HepG2 (cell line): ENCODE measurements at regions not wholly inside any gene's neighbourhood (a gene's known extent, or its start where the extent isn't known, plus 50 kb on each side); places are given as distances from the start of the nearest gene placed in this dataset.

Experiments used
- ATAC-seq: fragments of 200-7000 bp; cut with Tn5 transposase; 3 replicates; pipeline ENCODE4 v1.9.1; 2020; ENCODE audit warnings: mild to moderate bottlenecking, moderate library complexity
- BruUV-seq: library from RNA; stranded (reverse); fragments of 400-500 nt; replicated peaks from 2 replicates; lab custom pipeline; 2021; lab: Mats Ljungman, UMichigan
- CTCF ChIA-PET: fragments of 300-600 bp; formaldehyde crosslinking; extraction: SDS; loops from one replicate; lab custom pipeline; 2021; ENCODE audit warnings: low total read pairs, inconsistent platforms, low intra/inter-chr PET ratio; lab: Yijun Ruan, JAX
- POLR2A ChIA-PET: fragments of 350-600 bp; sonication (Branson Sonifier 250); formaldehyde crosslinking; loops from one replicate; lab custom pipeline; 2020; ENCODE audit warnings: antibody characterized with exemption, inconsistent platforms; lab: Yijun Ruan, JAX
- DNase-seq: peaks from one replicate; pipeline ENCODE4 v3.0.0-alpha.2; 2015; ENCODE audit warnings: low spot score
- FAIRE-seq: peaks from 3 replicates; lab custom pipeline; 2011; peaks lifted over from hg19 to GRCh38; lab: Jason Lieb, UNC
- H2AFZ ChIP-seq: one replicate; pipeline ENCODE4 v1.6.1; 2011; ENCODE audit warnings: low read length, inconsistent platforms
- H3K27ac ChIP-seq: fragments of 300-600 bp; 3 replicates; pipeline ENCODE4 v1.8.0; 2011; ENCODE audit warnings: mixed run types, mild to moderate bottlenecking, mixed read lengths, low read length, inconsistent platforms; ENCODE audit not compliant: insufficient read depth; ENCODE audit errors: extremely low read length
- H3K27me3 ChIP-seq, 2 experiments: fragments of 200-600 bp in 1 of 2; 2 replicates in 1 of 2; 3 replicates in 1 of 2; pipeline versions ENCODE4 v1.6.0 to v1.8.0; 2011; ENCODE audit warnings: low read length in 2 of 2, mild to moderate bottlenecking in 2 of 2, moderate library complexity in 2 of 2, inconsistent platforms in 1 of 2; ENCODE audit not compliant: insufficient read depth in 2 of 2, control insufficient read depth in 1 of 2
- H3K36me3 ChIP-seq, 2 experiments: fragments of 200-600 bp in 1 of 2; replicated peaks in 1 of 2; 2 replicates in 1 of 2; 3 replicates in 1 of 2; pipeline versions ENCODE4 v1.5.1 to v1.8.0; 2011; ENCODE audit warnings: low read length in 2 of 2, inconsistent platforms in 1 of 2; ENCODE audit not compliant: insufficient read depth in 2 of 2, control insufficient read depth in 1 of 2
- H3K4me1 ChIP-seq: 2 replicates; pipeline ENCODE4 v1.5.1; 2012; ENCODE audit warnings: low read length, inconsistent platforms; ENCODE audit not compliant: insufficient read depth
- H3K4me2 ChIP-seq: 2 replicates; pipeline ENCODE4 v1.6.0; 2011; ENCODE audit warnings: low read depth, low read length, inconsistent platforms
- H3K4me3 ChIP-seq, 3 experiments: fragments of 200-600 bp in 1 of 3; sonication (generic), shearing (Covaris generic) in 1 of 3; replicated peaks in 1 of 3; 2 replicates each; pipeline ENCODE4 v1.5.1; 2011 to 2016; ENCODE audit warnings: low read length in 3 of 3, inconsistent platforms in 2 of 3, low read depth in 2 of 3, mild to moderate bottlenecking in 2 of 3, control low read depth in 1 of 3, mixed read lengths in 1 of 3; ENCODE audit not compliant: insufficient read depth in 1 of 3
- H3K79me2 ChIP-seq: one replicate; pipeline ENCODE4 v1.6.1; 2011; ENCODE audit warnings: low read length, inconsistent platforms; ENCODE audit not compliant: insufficient read depth
- H3K9ac ChIP-seq: 2 replicates; pipeline ENCODE4 v1.6.0; 2011; ENCODE audit warnings: mild to moderate bottlenecking, low read depth, low read length, inconsistent platforms; ENCODE audit not compliant: insufficient read depth
- H3K9me3 ChIP-seq: 2 replicates; pipeline ENCODE4 v1.5.1; 2012; ENCODE audit warnings: mild to moderate bottlenecking, low read length
- H4K20me1 ChIP-seq: 2 replicates; pipeline ENCODE4 v1.6.0; 2011; ENCODE audit warnings: inconsistent platforms, mild to moderate bottlenecking, low read length, moderate library complexity; ENCODE audit not compliant: insufficient read depth
- FUBP1 ChIP-seq: sonication (generic); formaldehyde crosslinking; IDR thresholded peaks from 2 replicates; pipeline ENCODE4 v1.5.1; 2020; ENCODE audit warnings: missing genetic modification reagents, mild to moderate bottlenecking, borderline replicate concordance
- KLF16 ChIP-seq, 2 experiments: sonication (generic) in 1 of 2; formaldehyde crosslinking in 1 of 2; IDR thresholded peaks; 2 replicates each; pipeline versions ENCODE4 v1.6.1 to v1.8.0; 2016 to 2023; ENCODE audit warnings: missing genetic modification reagents in 2 of 2, missing compliant biosample characterization in 1 of 2
- NONO ChIP-seq, 2 experiments: fragments of 450-650 bp in 1 of 2; sonication (generic) in 1 of 2; formaldehyde crosslinking in 1 of 2; IDR thresholded peaks in 1 of 2; conservative IDR thresholded peaks in 1 of 2; 2 replicates each; pipeline versions ENCODE4 v1.6.1 to v1.8.0; 2017 to 2022; ENCODE audit warnings: mild to moderate bottlenecking in 1 of 2, missing genetic modification reagents in 1 of 2, moderate library complexity in 1 of 2
- SIX1 ChIP-seq: sonication (generic); formaldehyde crosslinking; IDR thresholded peaks from 2 replicates; pipeline ENCODE4 v1.4.0; 2020; ENCODE audit warnings: missing genetic modification reagents, borderline replicate concordance
- TAF15 ChIP-seq: fragments of 200-400 bp; formaldehyde crosslinking; IDR thresholded peaks from one replicate; pipeline ENCODE4 v1.6.1; 2018; ENCODE audit warnings: mild to moderate bottlenecking, low read depth, low read length; ENCODE audit not compliant: poor library complexity, severe bottlenecking
- TARDBP ChIP-seq: sonication (generic); formaldehyde crosslinking; IDR thresholded peaks from 2 replicates; pipeline ENCODE4 v1.8.0; 2022; ENCODE audit warnings: mild to moderate bottlenecking, missing genetic modification reagents
- TRIM24 ChIP-seq: sonication (generic); formaldehyde crosslinking; IDR thresholded peaks from 2 replicates; pipeline ENCODE4 v1.8.0; 2022; ENCODE audit warnings: mild to moderate bottlenecking, missing genetic modification reagents
- ZBTB21 ChIP-seq: sonication (generic); formaldehyde crosslinking; IDR thresholded peaks from 2 replicates; pipeline ENCODE4 v1.4.0; 2020; ENCODE audit warnings: missing genetic modification reagents
- ZFP1 ChIP-seq: IDR thresholded peaks from 2 replicates; pipeline ENCODE4 v1.6.1; 2016
- ZFP82 ChIP-seq: sonication (generic); formaldehyde crosslinking; IDR thresholded peaks from 2 replicates; pipeline ENCODE4 v1.5.1; 2020; ENCODE audit warnings: mild to moderate bottlenecking, missing genetic modification reagents, borderline replicate concordance
- ZMYM4 ChIP-seq: sonication (generic); formaldehyde crosslinking; IDR thresholded peaks from 2 replicates; pipeline ENCODE4 v1.8.1; 2023; ENCODE audit warnings: mild to moderate bottlenecking, missing genetic modification reagents
- ZNF329 ChIP-seq: sonication (generic); formaldehyde crosslinking; IDR thresholded peaks from 2 replicates; pipeline ENCODE4 v1.9.0; 2021; ENCODE audit warnings: low read depth, mild to moderate bottlenecking, missing genetic modification reagents
- ZNF678 ChIP-seq: sonication (generic); formaldehyde crosslinking; IDR thresholded peaks from 2 replicates; pipeline ENCODE4 v1.4.0; 2020; ENCODE audit warnings: mild to moderate bottlenecking, missing genetic modification reagents
- WGBS: methylation state at CpG from one replicate; pipeline ENCODE4 v1.1.6; 2017; ENCODE audit warnings: low lambda C conversion rate; 5-methylcytosine and 5-hydroxymethylcytosine counted together
- in situ Hi-C: cut with HindIII; loops from 2 replicates; pipeline ENCODE4 v1.10.0; 2017; ENCODE audit warnings: low pct_unique_long_range_greater_than_20kb; ENCODE audit not compliant: extremely low pct_ligation_motif_present
- intact Hi-C: fragments of 100-400 bp; cut with micrococcal nuclease; formaldehyde crosslinking; loops from one replicate; pipeline ENCODE4 v1.10.0; 2022; ENCODE audit not compliant: unreplicated experiment
- TF ChIP-seq, protein P1 (sequence below): sonication (generic); formaldehyde crosslinking; IDR thresholded peaks from 2 replicates; pipeline ENCODE4 v1.4.0; 2020; ENCODE audit warnings: missing genetic modification reagents
- TF ChIP-seq, protein P2 (sequence below): sonication (generic); formaldehyde crosslinking; IDR thresholded peaks from 2 replicates; pipeline ENCODE4 v1.4.0; 2020; ENCODE audit warnings: missing genetic modification reagents
- TF ChIP-seq, protein P3 (sequence below): conservative IDR thresholded peaks from 2 replicates; pipeline ENCODE4 v1.6.1; 2018; ENCODE audit warnings: missing genetic modification reagents

- POLR2A ChIA-PET = no interaction called here
Measured at GRCh38 chr12:59887178-59887577, 291.3 kb downstream of the SLC16A7 start.

More at GRCh38 chr12:59887178-59887577, 291.3 kb downstream of the SLC16A7 start:
- intact Hi-C loops = no loop called here
- no peak overlapping the region for H3K9ac ChIP-seq
- H2AFZ ChIP-seq = no peak overlapping the region
- no peaks in the 10 kb centered on the region for H3K79me2 ChIP-seq
- H3K4me2 ChIP-seq = no peak overlapping the region
- H3K27me3 ChIP-seq = no peaks in the 10 kb centered on the region; a peak in 1 of 5 replicates
- TF ChIP-seq NONO (IDR thresholded peaks at IDR 0.05) = no peak
- TF ChIP-seq NONO (CRISPR knock-in tag; conservative IDR thresholded peaks at IDR 0.05) = no peak
- no peak for TF ChIP-seq ZFP1
- TF ChIP-seq, protein P1, sequence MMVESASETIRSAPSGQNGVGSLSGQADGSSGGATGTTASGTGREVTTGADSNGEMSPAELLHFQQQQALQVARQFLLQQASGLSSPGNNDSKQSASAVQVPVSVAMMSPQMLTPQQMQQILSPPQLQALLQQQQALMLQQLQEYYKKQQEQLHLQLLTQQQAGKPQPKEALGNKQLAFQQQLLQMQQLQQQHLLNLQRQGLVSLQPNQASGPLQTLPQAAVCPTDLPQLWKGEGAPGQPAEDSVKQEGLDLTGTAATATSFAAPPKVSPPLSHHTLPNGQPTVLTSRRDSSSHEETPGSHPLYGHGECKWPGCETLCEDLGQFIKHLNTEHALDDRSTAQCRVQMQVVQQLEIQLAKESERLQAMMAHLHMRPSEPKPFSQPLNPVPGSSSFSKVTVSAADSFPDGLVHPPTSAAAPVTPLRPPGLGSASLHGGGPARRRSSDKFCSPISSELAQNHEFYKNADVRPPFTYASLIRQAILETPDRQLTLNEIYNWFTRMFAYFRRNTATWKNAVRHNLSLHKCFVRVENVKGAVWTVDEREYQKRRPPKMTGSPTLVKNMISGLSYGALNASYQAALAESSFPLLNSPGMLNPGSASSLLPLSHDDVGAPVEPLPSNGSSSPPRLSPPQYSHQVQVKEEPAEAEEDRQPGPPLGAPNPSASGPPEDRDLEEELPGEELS = no peak
- TF ChIP-seq, protein P2, sequence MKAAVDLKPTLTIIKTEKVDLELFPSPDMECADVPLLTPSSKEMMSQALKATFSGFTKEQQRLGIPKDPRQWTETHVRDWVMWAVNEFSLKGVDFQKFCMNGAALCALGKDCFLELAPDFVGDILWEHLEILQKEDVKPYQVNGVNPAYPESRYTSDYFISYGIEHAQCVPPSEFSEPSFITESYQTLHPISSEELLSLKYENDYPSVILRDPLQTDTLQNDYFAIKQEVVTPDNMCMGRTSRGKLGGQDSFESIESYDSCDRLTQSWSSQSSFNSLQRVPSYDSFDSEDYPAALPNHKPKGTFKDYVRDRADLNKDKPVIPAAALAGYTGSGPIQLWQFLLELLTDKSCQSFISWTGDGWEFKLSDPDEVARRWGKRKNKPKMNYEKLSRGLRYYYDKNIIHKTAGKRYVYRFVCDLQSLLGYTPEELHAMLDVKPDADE (CRISPR knock-in tag) = no peak
- TF ChIP-seq ZMYM4 (CRISPR knock-in tag) = no peak
- TF ChIP-seq SIX1 = no peak
- TF ChIP-seq TRIM24 = no peak
- TF ChIP-seq, protein P3, sequence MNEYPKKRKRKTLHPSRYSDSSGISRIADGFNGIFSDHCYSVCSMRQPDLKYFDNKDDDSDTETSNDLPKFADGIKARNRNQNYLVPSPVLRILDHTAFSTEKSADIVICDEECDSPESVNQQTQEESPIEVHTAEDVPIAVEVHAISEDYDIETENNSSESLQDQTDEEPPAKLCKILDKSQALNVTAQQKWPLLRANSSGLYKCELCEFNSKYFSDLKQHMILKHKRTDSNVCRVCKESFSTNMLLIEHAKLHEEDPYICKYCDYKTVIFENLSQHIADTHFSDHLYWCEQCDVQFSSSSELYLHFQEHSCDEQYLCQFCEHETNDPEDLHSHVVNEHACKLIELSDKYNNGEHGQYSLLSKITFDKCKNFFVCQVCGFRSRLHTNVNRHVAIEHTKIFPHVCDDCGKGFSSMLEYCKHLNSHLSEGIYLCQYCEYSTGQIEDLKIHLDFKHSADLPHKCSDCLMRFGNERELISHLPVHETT = no peak
- no peak for TF ChIP-seq TARDBP (CRISPR knock-in tag)
- no peak for TF ChIP-seq ZBTB21
- TF ChIP-seq ZFP82 (CRISPR knock-in tag) = no peak
- no peak for TF ChIP-seq FUBP1 (CRISPR knock-in tag)
- no peak for TF ChIP-seq ZNF329
- TF ChIP-seq TAF15 = no peak
- no peak for TF ChIP-seq KLF16 (CRISPR knock-in tag; IDR thresholded peaks at IDR 0.05)
- no peak for TF ChIP-seq ZNF678 (CRISPR knock-in tag)
- TF ChIP-seq, all 625 proteins: peak for 0
- in situ Hi-C loops = no loop called here
- 6% methylated on average over 3 of the region's 3 CpGs for WGBS
- H4K20me1 ChIP-seq = no peaks in the 10 kb centered on the region
- no peak overlapping the region for H3K4me3 ChIP-seq
- DNase-seq = no peak
- ATAC-seq = no peak
- H3K27ac ChIP-seq = no peak overlapping the region
- no peaks in the 10 kb centered on the region for H3K9me3 ChIP-seq
- no peaks in the 10 kb centered on the region for H3K36me3 ChIP-seq
- no peaks in the 10 kb centered on the region for H3K4me1 ChIP-seq
- FAIRE-seq = no peak
- no TSS peak for BruUV-seq
- CTCF ChIA-PET = no interaction called here
